HG02840 (cell line): ENCODE measurements at regions not wholly inside any gene's neighbourhood (a gene's known extent, or its start where the extent isn't known, plus 50 kb on each side); places are given as distances from the start of the nearest gene placed in this dataset.
"Not testable (repeated sequence)": the region's sequence is repeated elsewhere in the genome, so short reads cannot be mapped to it uniquely, and the experiment has no call there.

ENCODE experiments used
- ATAC-seq: cut with Tn5 transposase; IDR thresholded peaks from one replicate; pipeline ENCODE4 v1.9.1; 2021; ENCODE audit warnings: mild to moderate bottlenecking, moderate library complexity, moderate number of reproducible peaks; ENCODE audit not compliant: unreplicated experiment, low FRiP score

GRCh38 chr16:61210076-61210475 lies 826.2 kb downstream of the CDH8 start:
- no peak for ATAC-seq

DNA sequence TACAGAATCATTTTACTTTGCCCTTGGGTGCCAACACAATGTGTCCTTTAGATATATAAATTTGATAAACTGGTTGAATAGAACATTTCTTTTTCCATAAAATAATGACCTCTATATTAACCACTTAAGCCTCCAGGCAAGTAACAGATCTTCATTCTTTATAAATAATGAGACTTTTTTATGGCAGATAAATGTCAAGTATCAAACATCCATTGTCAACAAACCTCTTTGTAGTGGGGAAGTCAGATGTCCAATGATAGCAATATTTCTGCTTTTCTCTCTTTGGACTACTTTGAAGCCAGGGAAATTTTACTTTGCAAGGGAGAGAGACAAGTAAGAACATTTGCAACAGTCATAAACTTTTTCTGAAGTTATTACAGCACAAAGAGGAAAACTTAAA lies 841.2 kb downstream of the CDH8 start:
- ATAC-seq, result no peak

DNA sequence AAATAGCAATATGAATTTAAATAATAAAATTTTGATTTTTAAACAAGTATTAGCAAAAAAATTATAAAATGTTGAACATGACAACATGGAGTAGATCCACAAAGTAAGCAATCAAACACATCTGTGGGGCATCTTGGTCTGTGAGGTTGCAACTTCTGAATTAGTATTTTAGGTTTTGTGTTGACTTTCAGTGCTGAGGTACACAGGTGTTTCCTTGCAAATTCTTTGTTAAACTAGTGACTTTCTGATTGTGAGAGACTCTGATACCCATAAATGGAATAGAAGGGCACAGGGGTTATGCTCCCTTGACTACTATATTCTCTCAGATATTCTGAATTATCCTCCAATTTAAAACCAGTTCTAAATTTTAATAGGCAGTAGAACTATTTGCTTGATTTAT lies 841.7 kb downstream of the CDH8 start:
- no peak for ATAC-seq

DNA sequence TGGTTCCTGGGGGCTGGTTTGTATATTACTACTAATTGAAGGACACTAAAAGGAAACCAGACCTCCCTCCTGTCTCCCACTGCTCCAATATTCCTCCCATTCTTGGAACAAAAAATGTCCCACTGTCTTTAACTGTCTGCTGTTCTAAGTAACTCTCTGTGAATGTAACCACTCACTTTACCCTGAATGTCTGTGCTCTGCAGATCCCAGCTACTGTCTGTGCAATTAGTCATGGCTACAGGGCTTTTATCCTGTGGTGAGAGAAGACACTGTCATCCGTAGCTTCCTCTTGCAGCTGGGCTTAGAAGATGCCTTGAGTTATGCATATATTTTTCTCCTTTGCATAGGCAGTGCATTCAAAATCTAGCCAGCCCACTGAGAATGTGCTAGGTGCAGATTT lies 853.8 kb downstream of the CDH8 start:
- ATAC-seq, result no peak

DNA sequence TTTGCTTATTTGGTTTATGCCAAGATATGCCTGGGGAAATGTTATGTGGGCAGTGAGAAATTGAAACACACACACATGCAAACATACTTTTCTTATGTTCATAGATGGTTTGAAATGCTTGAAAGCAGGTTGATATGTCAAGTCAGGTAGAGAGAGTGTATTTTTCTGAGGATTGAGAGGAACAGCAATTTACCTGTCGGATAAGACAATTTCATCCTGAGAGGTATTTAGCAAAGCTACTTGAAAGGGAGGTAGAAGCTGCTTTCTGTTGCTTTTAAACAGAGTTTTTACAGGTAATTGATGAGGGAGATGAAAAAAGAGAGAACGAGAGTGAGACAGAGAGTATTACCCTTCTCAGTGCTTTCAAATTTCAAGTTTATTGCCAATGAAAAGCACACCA lies 854.3 kb downstream of the CDH8 start:
- no peak for ATAC-seq

DNA sequence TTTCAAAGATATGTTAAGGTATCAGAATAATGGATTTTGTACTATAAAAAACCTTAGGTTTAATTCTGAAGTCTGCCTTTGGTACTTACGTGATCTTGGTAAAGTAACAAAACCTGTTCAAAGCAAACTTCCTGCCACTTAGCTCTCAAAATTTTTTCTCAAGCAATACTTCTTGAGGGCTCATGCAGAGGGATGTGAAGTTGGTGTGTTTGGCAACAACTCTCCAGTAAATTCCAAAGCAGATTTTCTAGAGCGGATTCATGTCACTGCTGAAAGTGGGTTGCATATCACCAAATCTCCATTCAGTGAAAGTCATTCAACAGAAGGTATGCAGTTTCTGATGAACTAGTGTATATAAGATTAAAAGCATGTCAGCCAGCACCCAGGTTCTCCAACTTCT lies 856.7 kb downstream of the CDH8 start:
- ATAC-seq, result no peak

- ATAC-seq, result no peak
Measured at GRCh38 chr16:61165797-61166196, 870.4 kb downstream of the CDH8 start.

GRCh38 chr16:61150351-61150750 lies 885.9 kb downstream of the CDH8 start:
- ATAC-seq, result no peak

- no peak for ATAC-seq
Measured at GRCh38 chr16:61149709-61150108, 886.5 kb downstream of the CDH8 start.

DNA sequence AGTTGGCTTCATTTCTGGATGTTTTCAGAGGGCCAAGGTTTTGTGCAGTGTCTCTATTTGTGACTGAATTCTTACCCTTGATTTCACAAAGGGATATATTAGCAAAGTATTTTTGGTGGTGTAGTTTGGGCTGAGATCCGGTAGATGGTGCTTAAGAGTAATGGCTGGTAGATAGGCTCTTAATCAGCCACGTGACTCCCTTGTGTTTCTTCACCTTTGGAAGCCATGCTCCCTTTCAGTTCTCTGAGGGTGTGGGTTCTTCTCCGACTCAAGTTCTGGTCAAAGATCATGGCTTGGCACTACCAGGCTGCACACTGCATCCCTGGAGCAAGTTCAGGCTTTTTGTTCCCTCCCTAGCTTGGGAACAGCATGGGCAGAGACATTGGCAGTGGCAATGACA lies 887.3 kb downstream of the CDH8 start:
- no peak for ATAC-seq

DNA sequence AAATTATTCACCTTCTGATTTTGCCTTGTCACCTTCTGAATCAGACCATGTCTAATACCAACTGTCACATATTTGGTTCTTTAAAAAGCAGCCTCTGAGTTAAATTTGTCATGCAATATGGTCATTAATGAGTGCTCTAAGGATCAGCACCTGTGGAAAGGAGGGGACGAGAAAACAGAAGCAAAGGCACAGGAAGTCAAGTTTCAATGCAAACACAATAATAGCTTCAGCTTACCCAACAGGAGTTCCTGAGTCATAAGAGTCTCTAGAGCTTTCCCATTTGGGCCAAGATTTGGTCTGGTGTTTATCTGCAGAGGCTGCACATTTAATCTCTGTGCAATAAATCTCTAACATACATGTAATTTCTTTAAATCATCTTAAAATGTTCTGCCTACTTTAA lies 889.8 kb downstream of the CDH8 start:
- no peak for ATAC-seq

- no peak for ATAC-seq
Measured at GRCh38 chr16:61131447-61131846, 904.8 kb downstream of the CDH8 start.

GRCh38 chr16:61128545-61129323 lies 907.5 kb downstream of the CDH8 start:
- no peak for ATAC-seq

- ATAC-seq, result no peak
Measured at GRCh38 chr16:61105544-61105943, 930.7 kb downstream of the CDH8 start.

- no peak for ATAC-seq
Measured at GRCh38 chr16:61098505-61098904, 937.7 kb downstream of the CDH8 start.

DNA sequence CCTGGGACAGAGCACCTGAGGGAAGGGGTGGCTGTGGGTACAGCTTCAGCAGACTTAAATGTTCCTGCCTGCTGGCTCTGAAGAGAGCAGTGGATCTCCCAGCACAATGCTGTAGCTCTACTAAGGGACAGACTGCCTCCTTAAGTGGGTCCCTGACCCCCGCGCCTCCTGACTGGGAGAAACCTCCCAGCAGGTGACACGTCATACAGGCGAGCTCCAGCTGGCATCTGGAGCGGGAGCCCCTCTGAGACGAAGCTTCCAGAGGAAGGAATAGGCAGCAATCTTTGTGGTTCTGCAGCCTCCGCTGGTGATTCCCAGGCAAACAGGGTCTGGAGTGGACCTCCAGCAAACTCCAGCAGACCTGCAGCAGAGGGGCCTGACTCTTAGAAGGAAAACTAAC lies 944.9 kb downstream of the CDH8 start:
- not testable (repeated sequence) for ATAC-seq

DNA sequence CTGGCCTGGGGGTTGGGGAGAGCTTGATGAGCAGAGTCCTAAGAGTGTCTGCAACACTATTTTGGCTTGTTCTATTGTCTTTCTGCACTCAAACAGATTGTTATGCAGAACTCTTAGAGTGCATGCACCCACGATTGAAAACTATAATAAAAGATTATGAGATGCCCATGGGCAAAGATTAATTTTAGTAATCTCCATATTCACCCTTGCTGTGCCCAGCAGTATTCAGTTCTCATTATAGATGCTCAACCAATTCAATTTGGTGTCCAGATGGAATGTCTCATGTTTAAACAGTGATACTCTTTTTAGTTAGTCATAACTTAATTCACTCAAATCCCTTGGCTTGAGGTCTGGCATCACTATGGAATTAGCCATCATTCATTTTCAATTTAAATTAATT lies 952.5 kb downstream of the CDH8 start:
- ATAC-seq, result no peak

GRCh38 chr16:61074324-61074723 lies 961.9 kb downstream of the CDH8 start:
- ATAC-seq, result no peak

DNA sequence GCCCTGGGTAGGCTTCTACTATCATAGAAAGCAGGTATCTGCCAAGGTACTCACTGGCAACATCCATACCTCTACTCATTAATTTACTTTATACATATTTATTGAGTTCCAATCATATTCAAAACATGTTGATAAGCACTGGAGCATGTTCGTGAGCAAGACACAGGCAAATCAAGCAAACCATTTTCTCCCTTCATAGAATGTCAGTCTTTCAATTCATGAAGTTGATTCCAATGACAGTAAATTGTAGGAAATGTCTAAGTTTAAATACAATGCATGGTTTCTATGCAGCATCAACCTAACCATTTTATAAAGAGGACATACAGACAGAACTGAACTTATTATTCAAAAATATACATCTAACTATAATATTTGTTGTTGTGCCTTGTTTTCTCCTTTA lies 978.6 kb downstream of the CDH8 start:
- no peak for ATAC-seq

- ATAC-seq, result no peak
Measured at GRCh38 chr16:61050547-61050946, 985.7 kb downstream of the CDH8 start.

DNA sequence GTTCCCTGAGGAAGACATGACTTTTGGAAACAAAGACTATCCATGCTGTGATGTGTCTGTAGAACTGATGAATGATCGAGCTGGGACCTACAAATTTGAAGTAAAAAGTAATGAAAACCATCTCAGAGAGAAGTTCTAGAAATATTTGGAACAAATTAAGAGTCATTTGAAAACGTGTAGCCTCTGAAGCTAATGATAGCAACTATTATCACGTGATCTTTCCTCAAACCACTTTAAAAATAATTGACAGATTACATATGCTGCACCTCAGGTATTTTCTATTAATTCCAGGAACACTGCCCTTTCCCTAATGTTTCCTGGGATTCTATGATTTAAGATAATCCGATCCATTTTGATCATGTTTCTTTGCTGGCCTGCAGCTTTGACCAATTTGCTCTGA lies 990.3 kb downstream of the CDH8 start:
- no peak for ATAC-seq

GRCh38 chr16:61042737-61043136 lies 993.5 kb downstream of the CDH8 start:
- ATAC-seq, result no peak

GRCh38 chr16:61030616-61031015 lies 1005.6 kb downstream of the CDH8 start:
- no peak for ATAC-seq
